SKM-1 treated with dmso at 0.1 percent for 144 hours (cell line): ENCODE measurements at regions not wholly inside any gene's neighbourhood (a gene's known extent, or its start where the extent isn't known, plus 50 kb on each side); places are given as distances from the start of the nearest gene placed in this dataset.

Experiments
- DNase-seq: peaks from one replicate; lab custom pipeline; 2025; ENCODE audit not compliant: unreplicated experiment; lab: John Stamatoyannopoulos, UW

GRCh38 chr6:104229057-104229456, 630.7 kb downstream of the HACE1 start:
- no peak for DNase-seq

- DNase-seq: peak; percentile 14
These were observed 632.2 kb downstream of the HACE1 start for GRCh38 chr6:104227508-104227907.

GRCh38 chr6:104226790-104227446, 632.8 kb downstream of the HACE1 start:
- DNase-seq: no peak

GRCh38 chr6:104218116-104218515, 641.6 kb downstream of the HACE1 start:
- no peak for DNase-seq

- DNase-seq: no peak
These were observed 644.8 kb downstream of the HACE1 start for GRCh38 chr6:104214901-104215300.

GRCh38 chr6:104212977-104213668, 646.6 kb downstream of the HACE1 start:
- DNase-seq: no peak

GRCh38 chr6:104207635-104208034, 652.1 kb downstream of the HACE1 start:
- DNase-seq: no peak

- no peak for DNase-seq
These were observed 658.2 kb downstream of the HACE1 start for GRCh38 chr6:104201557-104201956.

- DNase-seq: no peak
These were observed 672.1 kb downstream of the HACE1 start for GRCh38 chr6:104187616-104188015.

- DNase-seq: no peak
These were observed 672.9 kb downstream of the HACE1 start for GRCh38 chr6:104186831-104187230.

GRCh38 chr6:104183816-104184435, 675.8 kb downstream of the HACE1 start:
- DNase-seq: no peak

- DNase-seq: no peak
These were observed 676.9 kb downstream of the HACE1 start for GRCh38 chr6:104182811-104183210.

GRCh38 chr6:104173668-104174067, 686.1 kb downstream of the HACE1 start:
- no peak for DNase-seq

- DNase-seq: no peak
These were observed 689.3 kb downstream of the HACE1 start for GRCh38 chr6:104170401-104170800.

- no peak for DNase-seq
These were observed 693.6 kb downstream of the HACE1 start for GRCh38 chr6:104166055-104166668.

- no peak for DNase-seq
These were observed 697.6 kb downstream of the HACE1 start for GRCh38 chr6:104162036-104162669.

- DNase-seq: no peak
These were observed 700.6 kb downstream of the HACE1 start for GRCh38 chr6:104159045-104159618.

- no peak for DNase-seq
These were observed 716.0 kb downstream of the HACE1 start for GRCh38 chr6:104143757-104144156.

- DNase-seq: no peak
These were observed 724.8 kb downstream of the HACE1 start for GRCh38 chr6:104134876-104135275.

- no peak for DNase-seq
These were observed 729.4 kb downstream of the HACE1 start for GRCh38 chr6:104130343-104130742.
